GM12891 (cell line): ENCODE measurements at regions not wholly inside any gene's neighbourhood (a gene's known extent, or its start where the extent isn't known, plus 50 kb on each side); places are given as distances from the start of the nearest gene placed in this dataset.

Experiments
- PAX5 ChIP-seq: IDR thresholded peaks from 2 replicates; pipeline ENCODE4 v1.6.1; 2011; ENCODE audit warnings: low read length, moderate library complexity, mild to moderate bottlenecking; ENCODE audit not compliant: insufficient read depth, severe bottlenecking
- POLR2A ChIP-seq: IDR thresholded peaks from 2 replicates; pipeline ENCODE4 v1.6.1; 2011; ENCODE audit warnings: low read depth, low read length, control low read depth
- POLR2AphosphoS5 ChIP-seq: IDR thresholded peaks from 2 replicates; pipeline ENCODE4 v1.6.1; 2011; ENCODE audit warnings: low read depth, low read length, control low read depth
- SPI1 ChIP-seq: IDR thresholded peaks from 2 replicates; pipeline ENCODE4 v1.6.1; 2011; ENCODE audit warnings: low read depth, low read length, control low read depth

DNA sequence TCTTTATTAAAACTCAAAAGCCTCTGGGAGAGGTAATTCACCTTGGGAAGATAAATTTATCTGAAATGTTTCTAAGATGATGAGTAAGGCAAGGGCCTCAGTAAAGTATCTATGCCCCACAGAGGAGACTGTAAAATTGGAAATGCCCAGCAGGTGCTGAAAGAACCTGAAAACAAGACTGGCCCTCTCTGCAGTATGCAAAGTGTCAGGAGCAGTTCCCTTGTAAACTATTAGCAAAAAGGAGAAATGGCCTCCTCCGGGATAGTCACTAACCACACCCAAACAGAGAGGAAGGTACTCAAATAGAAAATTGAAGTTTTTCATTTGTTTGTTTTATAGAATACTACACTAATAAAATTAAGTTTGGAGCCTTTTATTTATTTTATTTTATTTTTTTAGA lies 81.2 kb downstream of the FZD1 start:
- TF ChIP-seq SPI1 (no peak), POLR2A (no peak), POLR2AphosphoS5 (no peak), PAX5 (no peak)
